RPMI8226 (cell line): ENCODE measurements at regions not wholly inside any gene's neighbourhood (a gene's known extent, or its start where the extent isn't known, plus 50 kb on each side); places are given as distances from the start of the nearest gene placed in this dataset.
"Not testable (repeated sequence)": the region's sequence is repeated elsewhere in the genome, so short reads cannot be mapped to it uniquely, and the experiment has no call there.

Experiments used
- DNase-seq: peaks from one replicate; pipeline ENCODE4 v3.0.0-alpha.2; 2015

GRCh38 chr2:78154586-78154985 lies 632.4 kb upstream of the LRRTM4 start:
- DNase-seq: no peak

DNA sequence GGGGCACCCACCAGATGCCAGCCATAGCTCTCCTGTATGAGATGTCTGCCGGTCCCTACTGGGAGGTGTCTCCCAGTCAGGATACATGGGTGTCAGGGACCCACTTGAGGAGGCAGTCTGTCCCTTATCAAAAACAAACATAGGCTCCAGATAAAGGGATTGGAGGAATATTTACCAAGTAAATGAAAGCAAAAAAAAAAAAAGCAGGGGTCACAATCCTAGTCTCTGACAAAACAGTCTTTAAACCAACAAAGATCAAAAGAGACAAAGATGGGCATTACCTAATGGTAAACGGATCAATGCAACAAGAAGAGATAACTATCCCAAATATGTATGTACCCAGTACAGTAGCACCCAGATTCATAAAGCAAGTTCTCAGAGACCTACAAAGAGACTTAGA lies 640.0 kb upstream of the LRRTM4 start:
- DNase-seq: no peak

GRCh38 chr2:78172157-78172556 lies 650.0 kb upstream of the LRRTM4 start:
- not testable (repeated sequence) for DNase-seq

GRCh38 chr2:78175645-78176044 lies 653.5 kb upstream of the LRRTM4 start:
- no peak for DNase-seq

DNA sequence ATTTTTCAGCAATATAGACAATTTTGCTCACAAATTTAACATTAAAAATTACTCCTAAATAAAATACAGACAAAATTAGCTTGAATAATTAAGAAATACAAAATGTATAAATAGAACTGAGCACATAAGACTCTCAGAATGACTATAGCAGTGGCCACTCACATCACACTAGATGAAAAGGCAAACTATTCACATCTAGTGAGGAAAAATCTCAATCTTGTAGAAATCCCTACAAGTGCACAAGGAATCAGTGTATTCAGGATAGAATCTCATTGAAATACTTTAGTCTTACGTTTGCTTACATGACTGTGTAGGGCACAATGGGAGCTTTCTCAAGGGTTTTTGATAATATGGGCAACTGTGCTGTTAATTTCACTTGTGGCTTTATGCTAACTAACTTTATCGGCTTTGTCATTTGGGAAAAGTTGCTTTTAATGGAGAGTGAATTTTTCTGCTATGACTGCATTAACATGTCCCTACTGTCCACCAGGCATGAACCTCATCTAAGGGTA lies 678.9 kb upstream of the LRRTM4 start:
- no peak for DNase-seq

DNA sequence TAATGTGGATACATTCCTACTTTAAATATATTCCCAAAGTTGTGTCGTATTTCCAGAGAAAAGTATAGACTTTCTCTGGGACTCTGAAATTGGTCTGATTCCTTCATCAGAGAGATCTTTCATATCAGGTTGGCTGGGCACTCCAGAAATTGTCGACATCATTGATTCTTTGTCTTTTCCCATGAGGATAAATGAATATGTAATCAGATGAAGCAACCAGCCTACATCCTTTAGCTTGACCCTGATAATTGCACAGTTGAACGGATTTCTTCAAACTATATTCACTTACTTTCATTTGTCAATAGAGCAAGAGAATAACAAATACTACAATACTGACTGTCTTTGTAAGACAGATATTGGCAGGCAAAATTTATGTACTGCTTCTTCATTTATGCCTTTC lies 680.2 kb upstream of the LRRTM4 start:
- no peak for DNase-seq

GRCh38 chr2:78202986-78203670 lies 681.0 kb upstream of the LRRTM4 start:
- no peak for DNase-seq

DNA sequence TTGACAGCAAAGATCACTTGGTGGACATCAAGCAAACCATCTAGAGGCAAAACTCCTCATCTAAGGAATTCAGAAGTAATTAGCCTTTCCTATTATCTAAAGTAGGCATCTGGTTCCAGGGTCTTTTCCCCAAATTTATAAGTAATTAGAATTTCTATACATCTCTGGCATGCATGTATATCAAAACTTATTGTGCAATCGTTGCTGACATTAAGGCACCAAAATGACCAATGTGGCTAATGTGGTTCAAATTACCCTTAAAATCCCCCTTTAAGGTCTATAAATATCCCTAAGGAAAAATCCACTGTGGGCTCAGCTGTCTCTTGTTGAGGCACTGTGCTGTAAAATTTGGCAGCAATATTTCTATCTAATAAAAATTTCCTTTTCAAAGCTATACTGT lies 695.9 kb upstream of the LRRTM4 start:
- no peak for DNase-seq

- no peak for DNase-seq
Observed at GRCh38 chr2:78237704-78238103, 715.5 kb upstream of the LRRTM4 start.

DNA sequence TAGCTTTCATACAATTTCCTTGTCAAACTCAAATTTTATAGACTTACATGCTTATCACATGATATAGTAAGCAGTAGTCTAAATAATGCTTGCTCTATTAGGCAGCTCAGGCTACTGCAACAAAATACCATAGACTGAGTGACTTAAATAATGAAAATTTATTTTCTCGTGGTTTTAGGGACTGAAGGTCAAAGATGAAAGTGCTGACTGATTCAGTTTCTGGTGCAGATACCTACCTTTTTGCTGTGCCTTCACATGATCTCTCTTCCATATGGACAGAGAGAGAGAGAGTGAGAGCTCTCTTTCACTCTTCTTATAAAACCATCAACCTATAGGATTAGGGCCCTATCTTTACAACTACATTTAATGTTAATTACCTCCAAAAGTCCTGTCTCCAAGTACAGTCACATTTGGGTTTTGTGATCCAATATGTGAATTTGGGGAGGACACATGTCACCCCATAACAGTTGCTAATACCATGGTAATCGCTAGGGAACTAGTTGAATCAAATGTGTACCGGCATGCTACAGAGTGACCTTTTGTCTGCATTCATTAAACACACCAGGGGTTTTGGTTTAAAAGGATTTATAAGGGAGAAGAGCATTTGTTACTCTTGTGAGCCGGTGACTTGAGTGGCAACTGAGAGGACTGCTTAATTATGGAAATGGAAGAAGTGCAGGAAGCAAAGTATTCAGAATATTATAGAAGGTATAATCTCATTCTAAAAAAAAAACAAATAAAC lies 723.4 kb upstream of the LRRTM4 start:
- DNase-seq: no peak

DNA sequence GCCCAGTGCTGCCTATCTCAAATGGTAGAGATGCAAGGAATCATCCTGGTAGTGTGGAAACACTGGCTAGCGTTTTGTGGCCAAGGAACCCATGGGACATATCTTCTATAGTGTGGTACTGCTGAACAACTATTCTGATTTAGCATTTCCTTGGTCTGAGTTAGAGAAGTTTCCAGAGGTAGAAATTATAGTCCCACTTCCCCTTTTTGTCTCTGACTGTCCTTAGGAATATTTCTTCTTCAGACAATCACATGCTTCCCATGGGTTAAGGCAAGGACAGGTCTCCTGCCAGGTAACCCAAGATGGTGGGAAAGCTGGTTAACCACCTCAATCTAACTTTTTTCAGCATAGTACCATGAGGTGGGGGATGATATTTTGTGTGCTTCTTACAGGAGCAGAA lies 729.5 kb upstream of the LRRTM4 start:
- no peak for DNase-seq

- no peak for DNase-seq
Observed at GRCh38 chr2:78260861-78261260, 738.7 kb upstream of the LRRTM4 start.

DNA sequence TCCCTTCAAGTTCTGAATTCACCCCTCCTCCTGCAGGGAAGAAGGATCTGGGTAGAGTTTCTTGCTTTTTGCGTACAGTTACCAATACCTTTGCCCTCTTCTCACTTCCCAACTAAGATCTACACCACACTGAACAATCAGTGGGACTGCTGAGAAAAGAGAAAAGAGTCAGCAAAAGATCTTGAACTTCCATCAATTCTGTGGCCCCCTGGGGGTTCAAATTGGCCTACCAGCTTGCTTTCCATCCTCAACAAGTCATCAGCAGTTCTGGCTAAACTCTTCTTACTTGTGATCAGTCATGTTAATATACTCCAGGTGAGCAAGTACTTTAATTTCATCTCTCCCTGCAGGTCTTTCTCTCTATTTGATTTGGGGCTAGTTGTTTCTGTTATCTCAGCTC lies 739.3 kb upstream of the LRRTM4 start:
- no peak for DNase-seq

DNA sequence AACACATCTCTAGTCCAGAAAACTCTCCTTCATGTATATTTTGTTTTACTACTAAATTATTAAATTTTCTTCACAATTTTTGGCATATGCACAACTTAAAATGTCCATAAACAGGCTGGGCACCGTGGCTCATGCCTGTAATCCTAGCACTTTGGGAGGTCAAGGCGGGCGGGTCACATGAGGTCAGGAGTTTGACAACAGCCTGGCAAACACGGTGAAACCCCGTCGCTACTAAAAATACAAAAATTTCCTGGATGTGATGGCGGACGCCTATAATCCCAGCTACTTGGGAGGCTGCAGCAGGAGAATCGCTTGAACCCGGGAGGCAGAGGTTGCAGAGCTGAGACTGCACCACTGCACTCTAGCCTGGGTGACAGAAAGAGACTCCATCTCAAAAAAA lies 739.9 kb upstream of the LRRTM4 start:
- DNase-seq: not testable (repeated sequence)

- DNase-seq: no peak
Observed at GRCh38 chr2:78262713-78263375, 740.7 kb upstream of the LRRTM4 start.

GRCh38 chr2:78263571-78263970 lies 741.4 kb upstream of the LRRTM4 start:
- no peak for DNase-seq

GRCh38 chr2:78264130-78264529 lies 742.0 kb upstream of the LRRTM4 start:
- no peak for DNase-seq

DNA sequence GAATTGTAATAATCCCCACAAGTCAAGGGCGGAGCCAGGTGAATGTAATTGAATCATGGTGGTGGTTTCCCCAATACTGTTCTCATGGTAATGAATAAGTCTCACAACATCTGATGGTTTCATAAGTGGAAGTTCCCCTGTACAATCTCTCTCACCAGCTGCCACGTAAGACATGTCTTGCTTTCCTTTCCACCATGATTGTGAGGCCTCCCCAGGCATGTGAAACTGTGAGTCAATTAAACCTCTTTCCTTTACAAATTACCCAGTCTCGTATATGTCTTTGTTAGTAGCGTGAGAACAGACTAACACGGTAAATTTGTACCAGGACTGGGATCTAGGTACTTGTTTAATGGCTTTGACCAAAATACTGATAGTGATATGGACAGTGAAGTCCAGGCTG lies 744.3 kb upstream of the REG3G start:
- no peak for DNase-seq

DNA sequence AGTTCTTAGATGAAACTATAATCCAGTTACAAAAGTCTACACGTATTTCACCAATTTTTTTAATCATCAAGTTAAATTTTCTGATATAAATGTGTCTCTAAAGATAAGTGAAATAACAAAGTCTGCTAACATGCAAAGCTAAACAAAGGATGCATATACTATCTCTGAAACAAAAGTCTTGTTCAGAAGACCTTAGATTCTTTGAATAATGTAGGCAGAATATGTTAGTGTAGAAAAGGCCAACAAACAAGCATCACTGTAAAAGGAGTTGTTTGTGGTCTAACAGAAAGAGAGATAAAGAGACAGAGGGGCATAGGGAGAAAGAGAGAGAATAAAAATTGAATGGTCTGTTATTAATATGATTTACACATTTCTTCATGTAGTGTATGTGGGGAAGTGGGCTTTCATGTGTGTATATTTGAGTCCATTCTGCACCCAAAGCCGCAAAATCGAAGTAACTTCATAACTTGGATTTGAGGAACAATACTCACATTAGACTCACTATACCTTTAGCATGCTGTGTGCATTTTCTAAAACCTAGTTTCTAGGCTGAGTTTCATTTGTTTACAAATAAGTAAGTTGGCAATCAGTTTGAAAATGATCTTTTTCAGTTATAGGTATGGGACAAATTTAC lies 734.8 kb upstream of the REG3G start:
- no peak for DNase-seq

DNA sequence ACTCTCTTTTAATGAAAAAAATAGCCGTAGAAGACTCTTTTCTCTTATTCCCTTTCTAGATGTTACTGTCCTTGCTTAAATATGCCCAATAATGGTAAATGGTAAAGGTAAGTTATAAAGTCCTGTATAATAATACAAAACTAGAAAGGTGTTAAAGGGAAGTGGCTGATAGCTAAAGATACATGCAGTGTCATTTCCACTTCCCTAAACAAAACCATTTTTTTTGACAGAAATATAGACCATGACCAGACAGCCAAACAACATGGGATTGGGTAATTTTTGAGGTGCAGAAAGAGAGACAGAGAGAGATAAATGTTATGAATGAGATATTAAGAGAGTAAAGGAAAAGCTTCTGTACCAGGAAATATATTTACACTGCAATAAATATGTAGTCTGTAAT lies 731.7 kb upstream of the REG3G start:
- no peak for DNase-seq

GRCh38 chr2:78301166-78301789 lies 724.2 kb upstream of the REG3G start:
- DNase-seq: no peak

- DNase-seq: no peak
Observed at GRCh38 chr2:78304678-78305077, 720.8 kb upstream of the REG3G start.

GRCh38 chr2:78309460-78309859 lies 716.0 kb upstream of the REG3G start:
- DNase-seq: no peak
